K562 (cell line): ENCODE measurements at regions not wholly inside any gene's neighbourhood (a gene's known extent, or its start where the extent isn't known, plus 50 kb on each side); places are given as distances from the start of the nearest gene placed in this dataset.

ENCODE experiments used
- ATAC-seq: fragments of 200-7000 bp; cut with Tn5 transposase; 3 replicates; pipeline ENCODE4 v1.9.1; 2020; ENCODE audit warnings: moderate library complexity
- BruUV-seq: library from RNA; stranded (reverse); fragments of 400-500 nt; replicated peaks from 2 replicates; lab custom pipeline; 2021; lab: Mats Ljungman, UMichigan
- CTCF ChIA-PET: fragments of 300-600 bp; formaldehyde crosslinking; extraction: SDS; loops from one replicate; lab custom pipeline; 2021; ENCODE audit warnings: low intra/inter-chr PET ratio; lab: Yijun Ruan, JAX
- POLR2A ChIA-PET: fragments of 300-600, 350-650 bp; sonication (Branson Sonifier 250); formaldehyde crosslinking; extraction: SDS; loops from one replicate; lab custom pipeline; 2021; ENCODE audit warnings: antibody characterized with exemption, inconsistent platforms; lab: Yijun Ruan, JAX
- DNase-seq, 4 experiments: peaks; one replicate each; pipeline versions ENCODE4 v3.0.0 to v3.0.0-alpha.2; 2011 to 2018; ENCODE audit warnings: low spot score in 3 of 4, mixed read lengths in 3 of 4; ENCODE audit errors: extremely low read depth in 1 of 4
- FAIRE-seq: peaks from 2 replicates; lab custom pipeline; 2011; peaks lifted over from hg19 to GRCh38; lab: Jason Lieb, UNC
- H2AFZ ChIP-seq: 2 replicates; pipeline ENCODE4 v1.6.0; 2011; ENCODE audit warnings: low read depth, low read length, control low read depth, inconsistent platforms
- H3K27ac ChIP-seq: fragments of 200-600 bp; 3 replicates; pipeline ENCODE4 v1.8.0; 2011; ENCODE audit warnings: low read depth, mild to moderate bottlenecking, control low read depth, inconsistent platforms, low read length, moderate library complexity, mixed read lengths; ENCODE audit errors: extremely low read depth
- H3K27me3 ChIP-seq, 2 experiments: fragments of 300-600 bp in 1 of 2; 2 replicates in 1 of 2; 3 replicates in 1 of 2; pipeline versions ENCODE4 v1.6.0 to v1.8.0; 2011; ENCODE audit warnings: inconsistent platforms in 2 of 2, low read length in 2 of 2, mild to moderate bottlenecking in 1 of 2, mixed read lengths in 1 of 2, moderate library complexity in 1 of 2; ENCODE audit not compliant: control insufficient read depth in 2 of 2, insufficient read depth in 2 of 2
- H3K36me3 ChIP-seq: fragments of 300-600 bp; 3 replicates; pipeline ENCODE4 v1.8.0; 2011; ENCODE audit warnings: mild to moderate bottlenecking, low read length, inconsistent platforms; ENCODE audit not compliant: control insufficient read depth, insufficient read depth
- H3K4me1 ChIP-seq, 2 experiments: fragments of 200-600 bp in 1 of 2; replicated peaks in 1 of 2; 2 replicates in 1 of 2; 3 replicates in 1 of 2; pipeline versions ENCODE4 v1.5.1 to v1.8.0; 2011; ENCODE audit warnings: inconsistent platforms in 2 of 2, low read length in 2 of 2, mild to moderate bottlenecking in 1 of 2, mixed read lengths in 1 of 2, moderate library complexity in 1 of 2; ENCODE audit not compliant: control insufficient read depth in 2 of 2, insufficient read depth in 2 of 2
- H3K4me2 ChIP-seq: 2 replicates; pipeline ENCODE4 v1.6.1; 2011; ENCODE audit warnings: low read length, control low read depth, inconsistent platforms, mixed read lengths; ENCODE audit not compliant: insufficient read depth
- H3K4me3 ChIP-seq: fragments of 200-600 bp; sonication (generic), shearing (Covaris generic); 2 replicates; pipeline ENCODE4 v1.5.1; 2016; ENCODE audit warnings: control low read depth, inconsistent platforms
- H3K79me2 ChIP-seq: fragments of 200-600 bp; 3 replicates; pipeline ENCODE4 v1.8.0; 2011; ENCODE audit warnings: low read length, inconsistent platforms; ENCODE audit not compliant: control insufficient read depth, insufficient read depth
- H3K9ac ChIP-seq, 2 experiments: 2 replicates each; pipeline versions ENCODE4 v1.6.0 to v1.6.1; 2011; ENCODE audit warnings: low read depth in 2 of 2, low read length in 2 of 2, control low read depth in 1 of 2, inconsistent platforms in 1 of 2, mild to moderate bottlenecking in 1 of 2, mixed read lengths in 1 of 2; ENCODE audit not compliant: insufficient read depth in 1 of 2
- H3K9me1 ChIP-seq: one replicate; pipeline ENCODE4 v1.6.0; 2011; ENCODE audit warnings: inconsistent platforms, mild to moderate bottlenecking, low read length, moderate library complexity; ENCODE audit not compliant: control insufficient read depth, insufficient read depth
- H3K9me3 ChIP-seq: replicated peaks from 2 replicates; pipeline ENCODE4 v1.5.1; 2011; ENCODE audit warnings: low read depth, low read length, inconsistent platforms; ENCODE audit not compliant: control insufficient read depth, insufficient read depth
- H4K20me1 ChIP-seq: replicated peaks from 2 replicates; pipeline ENCODE4 v1.6.1; 2011; ENCODE audit warnings: low read length, inconsistent platforms, mixed read lengths; ENCODE audit not compliant: control insufficient read depth, insufficient read depth
- EP300 ChIP-seq: IDR thresholded peaks from 2 replicates; pipeline ENCODE4 v1.6.1; 2012; ENCODE audit warnings: low read length, improper control_type of control experiment
- FOXK1 ChIP-seq: sonication (generic); formaldehyde crosslinking; IDR thresholded peaks from 2 replicates; pipeline ENCODE4 v1.8.0; 2022; ENCODE audit warnings: missing genetic modification reagents, mild to moderate bottlenecking, borderline replicate concordance
- HNRNPK ChIP-seq: fragments of 200-400 bp; formaldehyde crosslinking; IDR thresholded peaks from one replicate; pipeline ENCODE4 v1.6.1; 2018; ENCODE audit warnings: mild to moderate bottlenecking, low read depth, low read length; ENCODE audit not compliant: poor library complexity, severe bottlenecking
- HOXB6 ChIP-seq: fragments of 250-450 bp; sonication (Bioruptor Pico); IDR thresholded peaks from 2 replicates; pipeline ENCODE4 v1.5.1; 2022; ENCODE audit warnings: mild to moderate bottlenecking, borderline replicate concordance
- NFE2 ChIP-seq: IDR thresholded peaks from 2 replicates; pipeline ENCODE4 v1.6.1; 2014; ENCODE audit warnings: antibody characterized with exemption, low read depth
- NFE2L1 ChIP-seq: fragments of 450-650 bp; IDR thresholded peaks from 2 replicates; pipeline ENCODE4 v1.6.1; 2016; ENCODE audit warnings: missing genetic modification characterization, low read depth, mild to moderate bottlenecking, missing compliant biosample characterization, moderate library complexity, borderline replicate concordance
- PCBP1 ChIP-seq: fragments of 200-400 bp; formaldehyde crosslinking; IDR thresholded peaks from 2 replicates; pipeline ENCODE4 v1.6.1; 2018; ENCODE audit warnings: mild to moderate bottlenecking, low read depth, low read length; ENCODE audit not compliant: poor library complexity, severe bottlenecking
- SMC3 ChIP-seq: conservative IDR thresholded peaks from 2 replicates; pipeline ENCODE4 v1.6.1; 2011; ENCODE audit warnings: low read depth, low read length, improper control_type of control experiment; ENCODE audit not compliant: insufficient read depth
- TFAM ChIP-seq: fragments of 250-450 bp; sonication (Bioruptor Pico); conservative IDR thresholded peaks from 2 replicates; pipeline ENCODE4 v1.5.0; 2021; ENCODE audit warnings: mild to moderate bottlenecking, moderate library complexity
- ZC3H11A ChIP-seq: IDR thresholded peaks from 2 replicates; pipeline ENCODE4 v1.6.1; 2012; ENCODE audit warnings: low read depth, low read length, improper control_type of control experiment
- ZFP36 ChIP-seq: fragments of 150-350 bp; IDR thresholded peaks from 2 replicates; pipeline ENCODE4 v1.6.1; 2018; ENCODE audit warnings: low read length, low read depth; ENCODE audit not compliant: partially characterized antibody
- ZFPM2 ChIP-seq: fragments of 250-450 bp; sonication (Bioruptor Pico); IDR thresholded peaks from 2 replicates; pipeline ENCODE4 v1.5.1; 2022; ENCODE audit warnings: mild to moderate bottlenecking
- ZNF133 ChIP-seq: fragments of 250-450 bp; sonication (Bioruptor Pico); IDR thresholded peaks from 2 replicates; pipeline ENCODE4 v1.4.0; 2020; ENCODE audit warnings: mild to moderate bottlenecking
- ZNF431 ChIP-seq: sonication (generic); formaldehyde crosslinking; IDR thresholded peaks from 2 replicates; pipeline ENCODE4 v1.8.0; 2022; ENCODE audit warnings: mild to moderate bottlenecking, missing genetic modification reagents
- ZNF695 ChIP-seq: fragments of 450-650 bp; formaldehyde crosslinking; IDR thresholded peaks from 2 replicates; pipeline ENCODE4 v1.4.0; 2020; ENCODE audit warnings: mild to moderate bottlenecking, moderate library complexity
- WGBS: fragments of 100-300 bp; shearing (Covaris generic); methylation state at CpG from one replicate; pipeline ENCODE4 v1.1.6; 2016; ENCODE audit warnings: low coverage, mixed read lengths; ENCODE audit not compliant: insufficient coverage; ENCODE audit errors: missing lambda C conversion rate; 5-methylcytosine and 5-hydroxymethylcytosine counted together
- in situ Hi-C: fragments of 300-500 bp; cut with MboI; formaldehyde crosslinking; loops from 4 replicates; pipeline ENCODE4 v1.15.0; 2018; ENCODE audit warnings: inconsistent platforms, mixed read lengths
- intact Hi-C: fragments of 100-400 bp; cut with micrococcal nuclease; formaldehyde crosslinking; loops from 2 replicates; pipeline ENCODE4 v1.14.2; 2022

DNA sequence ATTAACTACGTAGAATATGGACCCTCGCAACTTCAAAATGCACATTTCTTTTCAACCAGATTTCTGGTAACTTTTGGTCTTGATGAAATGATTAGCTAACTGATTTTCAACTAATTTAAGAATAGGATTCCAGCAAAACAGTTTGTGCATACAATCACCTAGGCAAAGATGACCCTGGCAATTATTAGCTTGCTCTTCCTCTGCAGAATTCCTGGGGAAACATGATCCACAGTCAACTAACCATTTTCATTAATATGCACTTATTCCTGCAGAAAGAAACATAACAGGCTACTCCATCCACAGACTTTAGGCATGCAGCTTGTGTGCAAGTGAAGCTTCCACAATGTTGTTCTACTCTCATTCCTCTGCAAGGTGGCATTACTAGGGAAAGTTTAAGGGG is 1150.8 kb upstream of the FANCL start (continued):
- TF ChIP-seq ZFP36 (no peak), SMC3 (no peak)
- TF ChIP-seq, all 486 proteins: peak for 0

DNA sequence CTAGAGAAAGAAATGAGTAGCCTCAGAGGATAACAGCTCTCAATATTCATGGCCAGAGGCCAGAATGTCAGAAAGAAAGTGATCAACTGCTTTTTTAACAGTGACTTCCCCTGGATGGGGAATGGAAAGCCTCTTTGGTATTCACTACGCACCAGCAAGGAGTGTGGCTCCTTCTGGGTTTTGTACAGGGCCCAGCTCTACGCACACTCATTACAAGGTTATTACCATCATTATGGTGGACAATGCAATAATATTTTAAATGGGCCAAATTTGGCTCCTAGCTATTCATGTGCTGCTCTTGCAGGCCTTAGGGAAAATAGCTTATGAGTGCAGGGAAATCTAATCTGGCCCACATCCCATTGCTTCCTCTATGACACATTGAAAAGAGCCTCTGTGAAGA is 1149.5 kb upstream of the FANCL start:
- POLR2A ChIA-PET = no interaction called here
- DNase-seq (no peak), ATAC-seq (no peak), FAIRE-seq (no peak)
- Histone ChIP-seq H3K4me3 (no peak overlapping the region), H3K27me3 (no peaks in the 10 kb centered on the region), H4K20me1 (no peaks in the 10 kb centered on the region), H3K4me1 (no peaks in the 10 kb centered on the region), H3K27ac (no peak overlapping the region), H3K79me2 (no peaks in the 10 kb centered on the region), H3K36me3 (no peaks in the 10 kb centered on the region), H3K4me2 (no peak overlapping the region), H2AFZ (no peak overlapping the region), H3K9me1 (no peaks in the 10 kb centered on the region), H3K9me3 (no peaks in the 10 kb centered on the region), H3K9ac (no peak overlapping the region)
- 0% methylated on average over 2 of the region's 2 CpGs for WGBS
- CTCF ChIA-PET = no interaction called here
- no TSS peak for BruUV-seq
- intact Hi-C loops = no loop called here
- in situ Hi-C loops = no loop called here
- TF ChIP-seq NFE2L1 (tag) (no peak), ZNF133 (no peak), ZNF695 (no peak), EP300 (no peak)

DNA sequence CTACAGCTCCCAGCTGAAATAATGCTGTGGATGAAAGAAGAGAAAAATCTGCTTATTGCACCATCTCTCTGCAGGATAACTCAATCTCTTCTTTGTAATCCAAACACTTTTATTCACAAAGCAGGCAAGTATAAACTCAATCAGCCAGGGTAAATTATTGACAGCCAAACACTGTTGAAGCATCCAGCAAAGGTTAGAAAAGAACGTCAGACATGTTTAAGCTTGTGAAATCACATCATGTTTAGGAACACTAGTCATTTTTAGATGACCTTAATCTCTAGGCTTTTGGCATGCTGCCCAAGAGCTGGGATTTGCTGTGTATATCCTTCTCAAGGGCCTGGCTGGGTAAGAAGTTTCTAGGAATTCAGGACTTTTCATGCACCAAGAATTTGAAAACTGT is 1148.1 kb upstream of the FANCL start:
- POLR2A ChIA-PET = no interaction called here
- no peak for DNase-seq
- 0% methylated on average over 1 of the region's 1 CpG for WGBS
- Histone ChIP-seq H3K9ac (no peak overlapping the region), H3K4me2 (no peak overlapping the region), H3K36me3 (no peaks in the 10 kb centered on the region), H3K4me3 (no peak overlapping the region), H3K4me1 (no peaks in the 10 kb centered on the region), H3K79me2 (no peaks in the 10 kb centered on the region), H3K27ac (no peak overlapping the region), H2AFZ (no peak overlapping the region), H4K20me1 (no peaks in the 10 kb centered on the region), H3K27me3 (no peaks in the 10 kb centered on the region), H3K9me1 (no peaks in the 10 kb centered on the region), H3K9me3 (no peaks in the 10 kb centered on the region)
- BruUV-seq = no TSS peak
- in situ Hi-C loops = no loop called here
- CTCF ChIA-PET = no interaction called here
- no peak for FAIRE-seq
- intact Hi-C loops = no loop called here
- no peak for ATAC-seq
- TF ChIP-seq PCBP1 (no peak), TFAM (no peak), ZC3H11A (no peak), HOXB6 (no peak), ZNF431 (no peak), ZFPM2 (no peak), HNRNPK (no peak), NFE2 (no peak), FOXK1 (CRISPR knock-in tag) (no peak)
